Keratinocyte (primary cell): ENCODE measurements at regions not wholly inside any gene's neighbourhood (a gene's known extent, or its start where the extent isn't known, plus 50 kb on each side); places are given as distances from the start of the nearest gene placed in this dataset.

Source experiments
- DNase-seq: peaks from one replicate; pipeline ENCODE4 v3.0.0-alpha.2; 2011; ENCODE audit warnings: low read depth, missing footprints, low spot score
- FAIRE-seq: peaks from 2 replicates; lab custom pipeline; 2011; peaks lifted over from hg19 to GRCh38; lab: Jason Lieb, UNC
- H2AFZ ChIP-seq: 2 replicates; pipeline ENCODE4 v1.6.0; 2012; ENCODE audit warnings: low read length, control low read depth, inconsistent platforms; ENCODE audit not compliant: control insufficient read depth
- H3K27ac ChIP-seq: 2 replicates; pipeline ENCODE4 v1.5.1; 2011; ENCODE audit warnings: low read length; ENCODE audit not compliant: control insufficient read depth, insufficient read depth
- H3K27me3 ChIP-seq: 3 replicates; pipeline ENCODE4 v1.6.0; 2011; ENCODE audit warnings: low read length; ENCODE audit not compliant: control insufficient read depth, insufficient read depth; ENCODE audit errors: extremely low read depth
- H3K36me3 ChIP-seq, 2 experiments: 2 replicates in 1 of 2; 3 replicates in 1 of 2; pipeline ENCODE4 v1.5.1; 2011; ENCODE audit warnings: low read length in 2 of 2, mild to moderate bottlenecking in 1 of 2; ENCODE audit not compliant: control insufficient read depth in 2 of 2, insufficient read depth in 2 of 2; ENCODE audit errors: extremely low read depth in 1 of 2
- H3K4me1 ChIP-seq: 3 replicates; pipeline ENCODE4 v1.5.1; 2011; ENCODE audit warnings: low read length; ENCODE audit not compliant: control insufficient read depth, insufficient read depth; ENCODE audit errors: extremely low read depth
- H3K4me2 ChIP-seq: 3 replicates; pipeline ENCODE4 v1.6.0; 2011; ENCODE audit warnings: low read depth, low read length; ENCODE audit not compliant: control insufficient read depth, insufficient read depth; ENCODE audit errors: extremely low read depth
- H3K4me3 ChIP-seq, 3 experiments: fragments of 200-600 bp in 1 of 3; sonication (generic) in 1 of 3; 2 replicates in 2 of 3; 3 replicates in 1 of 3; pipeline ENCODE4 v1.5.1; 2011 to 2016; ENCODE audit warnings: low read length in 3 of 3, mild to moderate bottlenecking in 3 of 3, control low read depth in 2 of 3, inconsistent platforms in 1 of 3, low read depth in 1 of 3, mixed read lengths in 1 of 3, mixed run types in 1 of 3, moderate library complexity in 1 of 3; ENCODE audit not compliant: control insufficient read depth in 2 of 3, insufficient read depth in 2 of 3; ENCODE audit errors: extremely low read depth in 1 of 3
- H3K79me2 ChIP-seq: 2 replicates; pipeline ENCODE4 v1.6.0; 2012; ENCODE audit warnings: low read length; ENCODE audit not compliant: control insufficient read depth, insufficient read depth
- H3K9ac ChIP-seq: 3 replicates; pipeline ENCODE4 v1.6.0; 2011; ENCODE audit warnings: low read length; ENCODE audit not compliant: control insufficient read depth, insufficient read depth; ENCODE audit errors: extremely low read depth
- H3K9me1 ChIP-seq: 3 replicates; pipeline ENCODE4 v1.6.0; 2011; ENCODE audit warnings: low read length; ENCODE audit not compliant: control insufficient read depth, insufficient read depth; ENCODE audit errors: extremely low read depth
- H3K9me3 ChIP-seq: 2 replicates; pipeline ENCODE4 v1.5.1; 2012; ENCODE audit warnings: low read depth, low read length; ENCODE audit not compliant: control insufficient read depth
- H4K20me1 ChIP-seq: 3 replicates; pipeline ENCODE4 v1.6.0; 2011; ENCODE audit warnings: low read length; ENCODE audit not compliant: control insufficient read depth, insufficient read depth; ENCODE audit errors: extremely low read depth
- CTCF ChIP-seq, 3 experiments: IDR thresholded peaks in 1 of 3; conservative IDR thresholded peaks in 1 of 3; optimal IDR thresholded peaks in 1 of 3; 2 replicates in 2 of 3; 3 replicates in 1 of 3; pipeline versions ENCODE3 to v1.5.1; 2011; ENCODE audit warnings: low read length in 3 of 3, mild to moderate bottlenecking in 3 of 3, moderate library complexity in 2 of 3, control low read depth in 1 of 3, inconsistent platforms in 1 of 3; ENCODE audit not compliant: insufficient read depth in 2 of 3; ENCODE audit errors: extremely low read depth in 1 of 3
- EZH2 ChIP-seq: IDR thresholded peaks from one replicate; pipeline ENCODE4 v1.6.1; 2012; ENCODE audit warnings: inconsistent platforms, mild to moderate bottlenecking, low read length, moderate library complexity
- dilution Hi-C: fragments of 300-500 bp; cut with MboI; formaldehyde crosslinking; loops from one replicate; pipeline ENCODE4 v1.7.0; 2020; ENCODE audit warnings: low sequenced_read_pairs; ENCODE audit not compliant: extremely low pct_ligation_motif_present

- dilution Hi-C loops = no loop called here
- FAIRE-seq = no peak
Measured at GRCh38 chr2:180061085-180061484, 54.0 kb upstream of the CWC22 start.

GRCh38 chr2:180058993-180059392, 51.9 kb upstream of the CWC22 start:
- H3K27me3 ChIP-seq = no peaks in the 10 kb centered on the region

More at GRCh38 chr2:180061085-180061484, 54.0 kb upstream of the CWC22 start:
- H3K9ac ChIP-seq = no peak overlapping the region
- no peak overlapping the region for H2AFZ ChIP-seq
- H3K4me3 ChIP-seq = no peak overlapping the region
- H3K36me3 ChIP-seq = no peaks in the 10 kb centered on the region
- no peak for TF ChIP-seq EZH2
- no peak for TF ChIP-seq CTCF (optimal IDR thresholded peaks at IDR 0.05 in 1 of 3, IDR thresholded peaks at IDR 0.05 in 1 of 3, conservative IDR thresholded peaks at IDR 0.05 in 1 of 3; ENCODE audit: extremely low read depth in 1 of 3, insufficient read depth in 2 of 3, low read length in 3 of 3)
- no peak overlapping the region for H3K27ac ChIP-seq
- no peaks in the 10 kb centered on the region for H3K4me1 ChIP-seq
- no peak for DNase-seq
- H3K27me3 ChIP-seq = no peaks in the 10 kb centered on the region
- H3K4me2 ChIP-seq = no peak overlapping the region
- no peaks in the 10 kb centered on the region for H3K9me3 ChIP-seq
- no peaks in the 10 kb centered on the region for H4K20me1 ChIP-seq
- H3K79me2 ChIP-seq = no peaks in the 10 kb centered on the region
- no peaks in the 10 kb centered on the region for H3K9me1 ChIP-seq

More at GRCh38 chr2:180058993-180059392, 51.9 kb upstream of the CWC22 start:
- H3K9ac ChIP-seq = no peak overlapping the region
- no peaks in the 10 kb centered on the region for H4K20me1 ChIP-seq
- H2AFZ ChIP-seq = no peak overlapping the region
- TF ChIP-seq CTCF (optimal IDR thresholded peaks at IDR 0.05 in 1 of 3, IDR thresholded peaks at IDR 0.05 in 1 of 3, conservative IDR thresholded peaks at IDR 0.05 in 1 of 3; ENCODE audit: extremely low read depth in 1 of 3, insufficient read depth in 2 of 3, low read length in 3 of 3) (no peak), EZH2 (no peak)
- no peaks in the 10 kb centered on the region for H3K4me1 ChIP-seq
- no peak for FAIRE-seq
- no peaks in the 10 kb centered on the region for H3K79me2 ChIP-seq
- dilution Hi-C loops = no loop called here
- no peak overlapping the region for H3K4me2 ChIP-seq
- no peak overlapping the region for H3K4me3 ChIP-seq
- H3K36me3 ChIP-seq = no peaks in the 10 kb centered on the region
- no peaks in the 10 kb centered on the region for H3K9me3 ChIP-seq
- DNase-seq = no peak
- H3K27ac ChIP-seq = no peak overlapping the region
- no peaks in the 10 kb centered on the region for H3K9me1 ChIP-seq
